Thyroid gland (tissue), 4 donors: ENCODE measurements at regions not wholly inside any gene's neighbourhood (a gene's known extent, or its start where the extent isn't known, plus 50 kb on each side); places are given as distances from the start of the nearest gene placed in this dataset.

Experiments used
- DNase-seq, 2 donors: peaks; one replicate each; pipeline ENCODE4 v3.0.0-alpha.2; 2019
- H3K27ac ChIP-seq, 3 donors: fragments of 200-600 bp; sonication (generic); 1 replicate in 2 of 3; 2 replicates in 1 of 3; pipeline ENCODE4 v1.5.1; 2016 to 2019; ENCODE audit warnings: mild to moderate bottlenecking in 1 of 3, moderate library complexity in 1 of 3
- H3K27me3 ChIP-seq: fragments of 200-600 bp; sonication (generic); one replicate; pipeline ENCODE4 v1.5.1; 2019
- H3K36me3 ChIP-seq, 2 donors: fragments of 200-600 bp; sonication (generic); one replicate each; pipeline ENCODE4 v1.5.1; 2016 to 2019
- H3K4me1 ChIP-seq, 2 donors: fragments of 200-600 bp; sonication (generic); one replicate each; pipeline ENCODE4 v1.5.1; 2017 to 2019
- H3K4me3 ChIP-seq, 3 donors: fragments of 200-600 bp; sonication (generic); replicated peaks in 1 of 3; 1 replicate in 2 of 3; 2 replicates in 1 of 3; pipeline ENCODE4 v1.5.1; 2016; ENCODE audit warnings: mild to moderate bottlenecking in 1 of 3
- H3K9me3 ChIP-seq: fragments of 200-600 bp; sonication (generic); one replicate; pipeline ENCODE4 v1.5.1; 2017
- POLR2A ChIP-seq, 2 donors: fragments of 450-650 bp; IDR thresholded peaks; one replicate each; pipeline ENCODE4 v1.6.1; 2017; ENCODE audit warnings: antibody characterized with exemption in 2 of 2, mild to moderate bottlenecking in 2 of 2, moderate library complexity in 1 of 2
- WGBS, 2 donors: methylation state at CpG; one replicate each; pipeline ENCODE4 v1.1.5; 2017; 5-methylcytosine and 5-hydroxymethylcytosine counted together
- intact Hi-C: fragments of 100-400 bp; cut with DNase I; formaldehyde crosslinking; loops from one replicate; pipeline ENCODE4 v1.15.1; 2023
- TF ChIP-seq, protein P1 (sequence below), 6 experiments: fragments of 200-600 bp in 3 of 6; fragments of 450-650 bp in 3 of 6; sonication (generic) in 3 of 6; IDR thresholded peaks; one replicate each; pipeline ENCODE4 v1.5.1; 2016 to 2019; ENCODE audit warnings: antibody characterized with exemption in 6 of 6, mild to moderate bottlenecking in 2 of 6, inconsistent platforms in 1 of 6, moderate library complexity in 1 of 6

DNA sequence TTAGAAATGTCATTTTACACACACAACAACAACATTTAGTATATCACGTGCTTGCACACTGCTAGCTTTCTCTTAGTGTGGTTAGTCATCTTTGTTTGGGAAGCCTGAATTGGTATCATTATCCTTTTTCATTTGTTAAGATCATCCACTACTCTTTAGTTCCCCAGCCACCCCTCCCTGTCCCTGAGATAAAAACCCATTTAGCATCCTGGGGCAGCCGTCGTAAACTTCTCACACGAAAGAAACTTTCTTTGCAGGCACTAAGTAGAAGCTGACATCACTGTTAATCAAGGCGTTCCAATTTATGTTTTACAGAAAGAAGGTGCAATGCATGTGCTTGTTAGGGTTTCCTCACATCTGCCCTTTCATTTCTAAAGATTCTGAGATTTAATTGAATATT lies 475.1 kb upstream of the FZD8 start:
- H3K4me1 ChIP-seq, result peaks cover 0 to 7% of the 10 kb centered on the region in 2 donors
- H3K36me3 ChIP-seq, result no peaks in the 10 kb centered on the region
- H3K4me3 ChIP-seq, result no peak overlapping the region
- 86 to 89% methylated on average over 5 of the region's 5 CpGs for WGBS, 2 donors
- no peaks in the 10 kb centered on the region for H3K9me3 ChIP-seq
- no peak overlapping the region for H3K27ac ChIP-seq
- no peak for DNase-seq
- no peaks in the 10 kb centered on the region for H3K27me3 ChIP-seq
- intact Hi-C loops, result no loop called here
- TF ChIP-seq POLR2A (IDR thresholded peaks at IDR 0.05), result no peak
- TF ChIP-seq, protein P1, sequence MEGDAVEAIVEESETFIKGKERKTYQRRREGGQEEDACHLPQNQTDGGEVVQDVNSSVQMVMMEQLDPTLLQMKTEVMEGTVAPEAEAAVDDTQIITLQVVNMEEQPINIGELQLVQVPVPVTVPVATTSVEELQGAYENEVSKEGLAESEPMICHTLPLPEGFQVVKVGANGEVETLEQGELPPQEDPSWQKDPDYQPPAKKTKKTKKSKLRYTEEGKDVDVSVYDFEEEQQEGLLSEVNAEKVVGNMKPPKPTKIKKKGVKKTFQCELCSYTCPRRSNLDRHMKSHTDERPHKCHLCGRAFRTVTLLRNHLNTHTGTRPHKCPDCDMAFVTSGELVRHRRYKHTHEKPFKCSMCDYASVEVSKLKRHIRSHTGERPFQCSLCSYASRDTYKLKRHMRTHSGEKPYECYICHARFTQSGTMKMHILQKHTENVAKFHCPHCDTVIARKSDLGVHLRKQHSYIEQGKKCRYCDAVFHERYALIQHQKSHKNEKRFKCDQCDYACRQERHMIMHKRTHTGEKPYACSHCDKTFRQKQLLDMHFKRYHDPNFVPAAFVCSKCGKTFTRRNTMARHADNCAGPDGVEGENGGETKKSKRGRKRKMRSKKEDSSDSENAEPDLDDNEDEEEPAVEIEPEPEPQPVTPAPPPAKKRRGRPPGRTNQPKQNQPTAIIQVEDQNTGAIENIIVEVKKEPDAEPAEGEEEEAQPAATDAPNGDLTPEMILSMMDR (IDR thresholded peaks at IDR 0.05), result no peak

DNA sequence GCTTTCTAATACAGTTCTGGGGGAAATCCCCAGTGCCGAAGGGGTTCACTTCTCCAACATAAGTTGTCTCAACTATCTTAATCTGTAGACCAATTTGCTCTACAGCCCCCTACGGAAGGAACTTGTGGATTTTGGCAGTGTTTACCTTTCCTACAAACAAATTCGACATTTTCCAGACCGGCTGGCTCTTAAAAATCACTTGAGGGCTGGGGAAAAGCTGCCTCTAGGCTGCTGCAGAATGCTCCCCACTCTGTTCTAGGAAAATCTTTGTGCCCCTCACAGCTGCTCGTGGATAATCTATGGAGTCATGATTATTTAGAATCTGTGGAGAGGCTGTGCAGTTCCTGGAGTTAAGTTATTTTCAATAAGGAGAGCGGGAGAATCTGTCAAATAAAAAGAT lies 474.6 kb upstream of the FZD8 start:
- no peak overlapping the region for H3K27ac ChIP-seq
- intact Hi-C loops, result no loop called here
- no peak overlapping the region for H3K4me3 ChIP-seq
- no peaks in the 10 kb centered on the region for H3K27me3 ChIP-seq
- 39% methylated on average over 6 of the region's 6 CpGs for WGBS, 2 donors
- H3K36me3 ChIP-seq, result no peaks in the 10 kb centered on the region
- H3K4me1 ChIP-seq, result peaks cover 0 to 7% of the 10 kb centered on the region in 2 donors
- TF ChIP-seq, protein P1 (IDR thresholded peaks at IDR 0.05), result no peak
- no peak for TF ChIP-seq POLR2A (IDR thresholded peaks at IDR 0.05)
- H3K9me3 ChIP-seq, result no peaks in the 10 kb centered on the region
- no peak for DNase-seq

DNA sequence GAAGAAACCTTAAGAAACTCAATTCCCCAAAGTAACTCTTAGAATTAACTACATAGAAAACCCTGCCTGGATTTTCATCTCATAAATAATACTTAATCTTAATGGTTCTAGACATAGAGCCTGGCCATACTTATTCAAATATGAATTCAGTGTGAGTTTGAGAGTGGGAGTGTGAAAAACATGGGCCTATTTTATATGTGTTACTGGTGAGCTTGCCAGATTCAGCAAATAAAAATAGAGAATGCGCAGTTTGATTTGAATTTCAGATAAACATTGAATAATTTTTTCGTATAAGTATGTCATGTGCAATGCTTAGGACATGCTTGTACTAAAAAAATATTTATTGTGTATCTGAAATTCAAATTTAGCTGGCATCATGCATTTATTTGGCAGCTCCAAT lies 473.9 kb upstream of the FZD8 start:
- Histone ChIP-seq H3K27ac (no peak overlapping the region), H3K27me3 (no peaks in the 10 kb centered on the region), H3K36me3 (no peaks in the 10 kb centered on the region), H3K4me3 (no peak overlapping the region), H3K9me3 (no peaks in the 10 kb centered on the region), H3K4me1 (peaks cover 0 to 7% of the 10 kb centered on the region in 2 donors)
- no peak for DNase-seq
- TF ChIP-seq, protein P1 (IDR thresholded peaks at IDR 0.05), result no peak
- TF ChIP-seq POLR2A (IDR thresholded peaks at IDR 0.05), result no peak
- intact Hi-C loops, result no loop called here
- WGBS, 2 donors, result 73 to 95% methylated on average over 2 of the region's 2 CpGs

DNA sequence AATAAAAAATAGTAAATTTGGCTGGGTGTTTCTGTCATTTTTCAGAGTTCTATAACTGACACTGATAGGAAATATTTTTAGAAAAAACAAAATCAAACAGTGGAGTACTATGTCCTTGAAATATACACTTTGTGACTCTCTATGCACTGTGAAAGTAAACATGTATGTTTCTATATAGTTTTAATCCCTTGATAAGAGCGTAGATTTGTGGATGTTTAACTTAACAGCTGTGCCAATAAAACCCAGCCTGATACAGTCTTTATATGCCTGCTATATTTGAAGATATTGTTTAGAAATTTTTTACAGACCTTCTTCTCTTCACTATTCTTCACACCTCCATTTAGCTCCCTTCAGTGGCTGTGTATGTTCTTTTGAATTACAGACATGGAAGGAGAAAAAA lies 473.3 kb upstream of the FZD8 start:
- H3K4me3 ChIP-seq, result no peak overlapping the region
- no peaks in the 10 kb centered on the region for H3K27me3 ChIP-seq
- intact Hi-C loops, result no loop called here
- 98 to 100% methylated on average over 1 of the region's 1 CpG for WGBS, 2 donors
- no peak overlapping the region for H3K27ac ChIP-seq
- no peaks in the 10 kb centered on the region for H3K9me3 ChIP-seq
- H3K4me1 ChIP-seq, result peaks cover 0 to 7% of the 10 kb centered on the region in 2 donors
- TF ChIP-seq, protein P1 (IDR thresholded peaks at IDR 0.05), result no peak
- TF ChIP-seq POLR2A (IDR thresholded peaks at IDR 0.05), result no peak
- no peak for DNase-seq
- H3K36me3 ChIP-seq, result no peaks in the 10 kb centered on the region

DNA sequence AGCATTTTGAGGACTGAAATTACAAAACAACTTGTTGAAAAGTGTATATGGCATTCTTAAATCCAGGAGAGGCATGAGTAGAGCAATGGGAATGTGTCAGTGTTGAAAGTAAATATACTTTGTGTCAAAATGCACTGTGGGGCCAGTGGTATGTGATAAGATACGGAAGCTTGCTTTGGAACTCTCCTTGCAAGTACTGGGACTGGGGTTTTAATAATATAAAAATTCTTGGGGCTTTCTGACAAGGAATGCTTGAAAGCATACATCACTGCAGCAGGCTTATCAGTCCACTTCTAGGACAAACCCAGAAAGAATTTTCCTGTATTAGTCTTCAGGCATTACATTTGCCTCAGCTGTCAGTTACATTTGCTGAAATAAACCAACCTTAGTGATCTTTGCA lies 472.8 kb upstream of the FZD8 start:
- no peak overlapping the region for H3K27ac ChIP-seq
- no peaks in the 10 kb centered on the region for H3K36me3 ChIP-seq
- 79 to 89% methylated on average over 1 of the region's 1 CpG for WGBS, 2 donors
- no peak overlapping the region for H3K4me3 ChIP-seq
- H3K9me3 ChIP-seq, result no peaks in the 10 kb centered on the region
- no peaks in the 10 kb centered on the region for H3K27me3 ChIP-seq
- no peak for DNase-seq
- TF ChIP-seq POLR2A (IDR thresholded peaks at IDR 0.05), result no peak
- TF ChIP-seq, protein P1 (IDR thresholded peaks at IDR 0.05), result no peak
- peaks cover 0 to 7% of the 10 kb centered on the region in 2 donors for H3K4me1 ChIP-seq
- intact Hi-C loops, result no loop called here
